Endothelial cell of umbilical vein (primary cell): ENCODE measurements at regions not wholly inside any gene's neighbourhood (a gene's known extent, or its start where the extent isn't known, plus 50 kb on each side); places are given as distances from the start of the nearest gene placed in this dataset.

Experiments
- BruUV-seq: library from RNA; stranded (reverse); fragments of 400-500 nt; replicated peaks from 2 replicates; lab custom pipeline; 2021; lab: Mats Ljungman, UMichigan
- CTCF ChIA-PET: fragments of 300-600, 350-600 bp; sonication (Branson Sonifier 250); formaldehyde crosslinking; loops from one replicate; lab custom pipeline; 2021; ENCODE audit warnings: antibody characterized with exemption, inconsistent platforms; lab: Charles Lee
- POLR2A ChIA-PET: fragments of 300-600, 350-600 bp; sonication (Branson Sonifier 250); formaldehyde crosslinking; loops from one replicate; lab custom pipeline; 2021; ENCODE audit warnings: antibody characterized with exemption, inconsistent platforms; lab: Charles Lee
- DNase-seq: peaks from one replicate; pipeline ENCODE4 v3.0.0-alpha.2; 2011; ENCODE audit warnings: low read depth, low spot score
- FAIRE-seq: peaks from 2 replicates; lab custom pipeline; 2011; peaks lifted over from hg19 to GRCh38; lab: Jason Lieb, UNC
- H2AFZ ChIP-seq: 2 replicates; pipeline ENCODE4 v1.6.0; 2012; ENCODE audit warnings: low read depth, low read length, control low read depth, inconsistent platforms
- H3K27ac ChIP-seq: 2 replicates; pipeline ENCODE4 v1.5.1; 2011; ENCODE audit warnings: low read depth, mild to moderate bottlenecking, control low read depth, low read length, moderate library complexity; ENCODE audit not compliant: insufficient read depth
- H3K27me3 ChIP-seq, 2 experiments: 2 replicates each; pipeline versions ENCODE4 v1.6.0 to v1.6.1; 2011; ENCODE audit warnings: low read length in 2 of 2, mixed read lengths in 1 of 2; ENCODE audit not compliant: control insufficient read depth in 2 of 2, insufficient read depth in 2 of 2
- H3K36me3 ChIP-seq, 2 experiments: 2 replicates in 1 of 2; 3 replicates in 1 of 2; pipeline ENCODE4 v1.5.1; 2011; ENCODE audit warnings: low read length in 2 of 2, mild to moderate bottlenecking in 1 of 2, moderate library complexity in 1 of 2; ENCODE audit not compliant: control insufficient read depth in 2 of 2, insufficient read depth in 2 of 2; ENCODE audit errors: extremely low read depth in 1 of 2
- H3K4me1 ChIP-seq: 3 replicates; pipeline ENCODE4 v1.5.1; 2011; ENCODE audit warnings: mild to moderate bottlenecking, low read length; ENCODE audit not compliant: control insufficient read depth, insufficient read depth; ENCODE audit errors: extremely low read depth
- H3K4me2 ChIP-seq: 2 replicates; pipeline ENCODE4 v1.6.1; 2011; ENCODE audit warnings: low read length, control low read depth, mixed read lengths; ENCODE audit not compliant: insufficient read depth
- H3K4me3 ChIP-seq, 3 experiments: fragments of 200-600 bp in 1 of 3; sonication (generic), shearing (Covaris generic) in 1 of 3; replicated peaks in 1 of 3; 2 replicates each; pipeline ENCODE4 v1.5.1; 2011 to 2016; ENCODE audit warnings: control low read depth in 3 of 3, low read length in 3 of 3, mild to moderate bottlenecking in 2 of 3, inconsistent platforms in 1 of 3, low read depth in 1 of 3, moderate library complexity in 1 of 3; ENCODE audit not compliant: insufficient read depth in 1 of 3
- H3K79me2 ChIP-seq: 2 replicates; pipeline ENCODE4 v1.6.0; 2012; ENCODE audit warnings: low read length, inconsistent platforms; ENCODE audit not compliant: control insufficient read depth, insufficient read depth
- H3K9ac ChIP-seq: replicated peaks from 2 replicates; pipeline ENCODE3; 2011; ENCODE audit warnings: low read length, control low read depth; ENCODE audit not compliant: insufficient read depth; ENCODE audit errors: extremely low read depth
- H3K9me1 ChIP-seq: replicated peaks from 3 replicates; pipeline ENCODE4 v1.6.0; 2011; ENCODE audit warnings: mild to moderate bottlenecking, low read length; ENCODE audit not compliant: control insufficient read depth, insufficient read depth; ENCODE audit errors: extremely low read depth
- H3K9me3 ChIP-seq: replicated peaks from 2 replicates; pipeline ENCODE4 v1.5.1; 2012; ENCODE audit warnings: low read length, inconsistent platforms; ENCODE audit not compliant: control insufficient read depth, insufficient read depth
- H4K20me1 ChIP-seq: replicated peaks from 2 replicates; pipeline ENCODE3; 2011; ENCODE audit warnings: mild to moderate bottlenecking, low read length; ENCODE audit not compliant: control insufficient read depth, insufficient read depth; ENCODE audit errors: extremely low read depth
- EZH2 ChIP-seq: IDR thresholded peaks from 2 replicates; pipeline ENCODE4 v1.6.1; 2012; ENCODE audit warnings: borderline replicate concordance, low read depth, mild to moderate bottlenecking, moderate library complexity, low read length, inconsistent platforms; ENCODE audit not compliant: severe bottlenecking
- GATA2 ChIP-seq: IDR thresholded peaks from 2 replicates; pipeline ENCODE4 v1.7.0; 2011; ENCODE audit warnings: low read depth, mild to moderate bottlenecking, moderate library complexity, mixed read lengths, low read length; ENCODE audit not compliant: insufficient read length, insufficient read depth
- JUN ChIP-seq: IDR thresholded peaks from 2 replicates; pipeline ENCODE4 v1.6.1; 2011; ENCODE audit warnings: borderline replicate concordance, low read depth; ENCODE audit not compliant: insufficient read length, insufficient read depth
- MYC ChIP-seq: IDR thresholded peaks from one replicate; pipeline ENCODE4 v1.6.1; 2011; ENCODE audit warnings: mild to moderate bottlenecking, low read depth, low read length
- POLR2A ChIP-seq: IDR thresholded peaks from 2 replicates; pipeline ENCODE4 v1.6.1; 2012; ENCODE audit warnings: low read depth, mild to moderate bottlenecking, control low read depth, low read length
- POLR2AphosphoS5 ChIP-seq: IDR thresholded peaks from 2 replicates; pipeline ENCODE4 v1.6.1; 2012; ENCODE audit warnings: low read depth, mild to moderate bottlenecking, control low read depth, low read length, moderate library complexity; ENCODE audit not compliant: insufficient read depth
- dilution Hi-C: fragments of 300-500 bp; cut with MboI; formaldehyde crosslinking; loops from one replicate; pipeline ENCODE4 v1.15.0; 2019; ENCODE audit warnings: low sequenced_read_pairs; ENCODE audit not compliant: extremely low pct_ligation_motif_present
- intact Hi-C: fragments of 100-400 bp; cut with micrococcal nuclease; formaldehyde crosslinking; loops from one replicate; pipeline ENCODE4 v1.10.0; 2022
- TF ChIP-seq, protein P1 (sequence below): IDR thresholded peaks from 2 replicates; pipeline ENCODE4 v1.6.1; 2011; ENCODE audit not compliant: insufficient read depth, insufficient read length

DNA sequence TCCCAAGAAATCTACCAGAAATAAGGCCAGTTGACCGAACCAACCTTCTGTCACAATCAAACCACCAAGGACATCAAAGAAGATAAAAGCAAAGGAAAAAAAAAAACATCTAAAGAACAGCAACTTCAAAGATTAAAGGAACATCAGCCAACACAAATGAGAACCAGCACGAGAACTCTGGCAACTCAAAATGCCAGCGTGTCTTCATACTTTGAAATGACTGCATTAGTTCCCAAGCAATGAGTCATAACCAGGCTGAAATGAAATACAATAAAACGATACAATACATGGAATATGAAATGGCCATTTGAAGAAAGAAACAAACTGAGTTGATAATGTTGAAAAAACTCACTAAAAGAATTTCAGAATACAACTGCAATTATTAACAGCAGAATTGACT, 611.6 kb upstream of the GRIA3 start:
- H3K79me2 ChIP-seq = no peaks in the 10 kb centered on the region
- no peaks in the 10 kb centered on the region for H3K4me1 ChIP-seq
- FAIRE-seq (no peak), DNase-seq (no peak)
- H3K4me2 ChIP-seq = no peak overlapping the region
- H3K27me3 ChIP-seq = no peaks in the 10 kb centered on the region
- ChIA-PET CTCF (no interaction called here), POLR2A (no interaction called here)
- dilution Hi-C loops (no loop called here), intact Hi-C loops (no loop called here)
- no peak overlapping the region for H2AFZ ChIP-seq
- H3K4me3 ChIP-seq = no peak overlapping the region
- no TSS peak for BruUV-seq
- no peaks in the 10 kb centered on the region for H3K9me3 ChIP-seq
- H4K20me1 ChIP-seq = no peaks in the 10 kb centered on the region
- H3K9ac ChIP-seq = no peak overlapping the region
- no peaks in the 10 kb centered on the region for H3K9me1 ChIP-seq
- H3K27ac ChIP-seq = no peak overlapping the region
- no peak for TF ChIP-seq EZH2
- TF ChIP-seq, protein P1, sequence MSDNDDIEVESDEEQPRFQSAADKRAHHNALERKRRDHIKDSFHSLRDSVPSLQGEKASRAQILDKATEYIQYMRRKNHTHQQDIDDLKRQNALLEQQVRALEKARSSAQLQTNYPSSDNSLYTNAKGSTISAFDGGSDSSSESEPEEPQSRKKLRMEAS = no peak
- no peak for TF ChIP-seq GATA2
- H3K36me3 ChIP-seq = no peaks in the 10 kb centered on the region

DNA sequence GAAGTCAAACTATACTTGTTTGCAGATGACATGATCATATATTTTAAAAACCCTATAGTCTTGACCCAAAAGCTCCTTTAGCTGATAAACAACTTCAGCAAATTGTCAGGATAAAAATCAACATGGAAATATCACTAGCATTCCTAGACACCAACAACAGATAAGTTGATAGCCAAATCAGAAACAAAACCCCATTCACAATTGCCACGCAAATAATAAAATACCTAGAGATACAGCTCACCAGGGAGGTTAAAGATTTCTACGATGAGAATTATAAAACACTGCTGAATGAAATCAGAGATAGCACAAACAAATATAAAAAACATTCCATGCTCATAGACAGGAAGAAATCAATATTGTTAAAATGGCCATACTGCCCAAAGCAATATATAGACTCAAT, 605.0 kb upstream of the GRIA3 start:
- H3K9ac ChIP-seq = no peak overlapping the region
- H3K4me2 ChIP-seq = no peak overlapping the region
- no peaks in the 10 kb centered on the region for H3K4me1 ChIP-seq
- TF ChIP-seq MYC = no peak
- no peak for TF ChIP-seq POLR2AphosphoS5
- TF ChIP-seq EZH2 = no peak
- no peak for TF ChIP-seq JUN
- no peak for TF ChIP-seq GATA2
- no peak for TF ChIP-seq POLR2A
- TF ChIP-seq, protein P1 = no peak
- H3K79me2 ChIP-seq = no peaks in the 10 kb centered on the region
- DNase-seq (no peak), FAIRE-seq (no peak)
- no peaks in the 10 kb centered on the region for H3K9me1 ChIP-seq
- H4K20me1 ChIP-seq = no peaks in the 10 kb centered on the region
- no peak overlapping the region for H3K4me3 ChIP-seq
- no TSS peak for BruUV-seq
- no peaks in the 10 kb centered on the region for H3K9me3 ChIP-seq
- no peaks in the 10 kb centered on the region for H3K27me3 ChIP-seq
- dilution Hi-C loops = no loop called here
- intact Hi-C loops = no loop called here
- POLR2A ChIA-PET = no interaction called here
- CTCF ChIA-PET = no interaction called here
- H3K27ac ChIP-seq = no peak overlapping the region
- no peaks in the 10 kb centered on the region for H3K36me3 ChIP-seq
- no peak overlapping the region for H2AFZ ChIP-seq
